DND-41 (cell line): ENCODE measurements at regions not wholly inside any gene's neighbourhood (a gene's known extent, or its start where the extent isn't known, plus 50 kb on each side); places are given as distances from the start of the nearest gene placed in this dataset.

Source experiments
- ATAC-seq: fragments of 200-7000 bp; cut with Tn5 transposase; 3 replicates; pipeline ENCODE4 v1.9.1; 2021; ENCODE audit warnings: low read depth; ENCODE audit not compliant: insufficient read depth
- DNase-seq: peaks from one replicate; pipeline ENCODE4 v3.0.0-alpha.2; 2020
- H2AFZ ChIP-seq: 2 replicates; pipeline ENCODE4 v1.6.0; 2012; ENCODE audit warnings: low read depth, low read length
- H3K27ac ChIP-seq: 2 replicates; pipeline ENCODE4 v1.5.1; 2012; ENCODE audit warnings: low read length, inconsistent platforms
- H3K27me3 ChIP-seq: fragments of 200-600 bp; sonication (generic); 2 replicates; pipeline ENCODE4 v1.6.0; 2012; ENCODE audit warnings: low read length, mild to moderate bottlenecking, inconsistent platforms; ENCODE audit not compliant: insufficient read depth, poor library complexity
- H3K36me3 ChIP-seq: 2 replicates; pipeline ENCODE4 v1.5.1; 2012; ENCODE audit warnings: low read length, inconsistent platforms; ENCODE audit not compliant: insufficient read depth
- H3K4me1 ChIP-seq: 2 replicates; pipeline ENCODE4 v1.5.1; 2012; ENCODE audit warnings: mild to moderate bottlenecking, low read length; ENCODE audit not compliant: insufficient read depth
- H3K4me2 ChIP-seq: 2 replicates; pipeline ENCODE4 v1.6.0; 2012; ENCODE audit warnings: mild to moderate bottlenecking, moderate library complexity, low read length, inconsistent platforms; ENCODE audit not compliant: insufficient read depth
- H3K4me3 ChIP-seq, 2 experiments: fragments of 200-600 bp in 1 of 2; shearing (Covaris generic) in 1 of 2; 2 replicates each; pipeline ENCODE4 v1.5.1; 2012 to 2016; ENCODE audit warnings: inconsistent platforms in 2 of 2, low read length in 2 of 2, mild to moderate bottlenecking in 2 of 2, low read depth in 1 of 2, moderate library complexity in 1 of 2
- H3K79me2 ChIP-seq: 2 replicates; pipeline ENCODE4 v1.6.0; 2012; ENCODE audit warnings: low read length, inconsistent platforms; ENCODE audit not compliant: insufficient read depth
- H3K9ac ChIP-seq: 2 replicates; pipeline ENCODE4 v1.6.0; 2012; ENCODE audit warnings: low read depth, mild to moderate bottlenecking, inconsistent platforms, low read length, moderate library complexity
- H3K9me3 ChIP-seq: 2 replicates; pipeline ENCODE4 v1.5.1; 2012; ENCODE audit warnings: low read length, moderate library complexity, mild to moderate bottlenecking, inconsistent platforms; ENCODE audit not compliant: insufficient read depth, severe bottlenecking
- H4K20me1 ChIP-seq: 2 replicates; pipeline ENCODE4 v1.6.0; 2012; ENCODE audit warnings: low read length; ENCODE audit not compliant: insufficient read depth
- CTCF ChIP-seq: IDR thresholded peaks from 2 replicates; pipeline ENCODE4 v1.5.1; 2012; ENCODE audit warnings: borderline replicate concordance, low read length, moderate library complexity, mild to moderate bottlenecking; ENCODE audit not compliant: poor library complexity, severe bottlenecking; ENCODE audit errors: extremely low read depth
- EZH2 ChIP-seq: IDR thresholded peaks from 3 replicates; pipeline ENCODE4 v1.6.1; 2012; ENCODE audit warnings: borderline replicate concordance, low read depth, mild to moderate bottlenecking, moderate library complexity, low read length, inconsistent platforms; ENCODE audit not compliant: severe bottlenecking

- Histone ChIP-seq H3K27me3 (no peaks in the 10 kb centered on the region), H3K36me3 (no peaks in the 10 kb centered on the region), H3K27ac (no peak overlapping the region), H3K4me3 (no peak overlapping the region), H3K79me2 (no peaks in the 10 kb centered on the region), H4K20me1 (no peaks in the 10 kb centered on the region), H2AFZ (no peak overlapping the region), H3K9me3 (no peaks in the 10 kb centered on the region), H3K4me1 (no peaks in the 10 kb centered on the region), H3K4me2 (no peak overlapping the region), H3K9ac (no peak overlapping the region)
- TF ChIP-seq EZH2 (no peak), CTCF (no peak)
- ATAC-seq (no peak), DNase-seq (no peak)
These were observed 163.1 kb upstream of the FAT3 start for GRCh38 chr11:92061456-92062062.

GRCh38 chr11:92057849-92058442, 166.7 kb upstream of the FAT3 start:
- Histone ChIP-seq H3K4me3 (no peak overlapping the region), H2AFZ (no peak overlapping the region), H3K4me2 (no peak overlapping the region), H3K4me1 (no peaks in the 10 kb centered on the region), H3K27ac (no peak overlapping the region), H3K79me2 (no peaks in the 10 kb centered on the region), H3K27me3 (no peaks in the 10 kb centered on the region), H3K9me3 (no peaks in the 10 kb centered on the region), H3K9ac (no peak overlapping the region), H3K36me3 (no peaks in the 10 kb centered on the region), H4K20me1 (no peaks in the 10 kb centered on the region)
- no peak for DNase-seq
- TF ChIP-seq CTCF (no peak), EZH2 (no peak)
- ATAC-seq = no peak

- Histone ChIP-seq H3K9ac (no peak overlapping the region), H3K27ac (no peak overlapping the region), H3K27me3 (no peaks in the 10 kb centered on the region), H3K4me2 (no peak overlapping the region), H2AFZ (no peak overlapping the region), H3K9me3 (no peaks in the 10 kb centered on the region), H3K4me1 (no peaks in the 10 kb centered on the region), H3K4me3 (no peak overlapping the region), H4K20me1 (no peaks in the 10 kb centered on the region), H3K79me2 (no peaks in the 10 kb centered on the region), H3K36me3 (no peaks in the 10 kb centered on the region)
- DNase-seq = no peak
- TF ChIP-seq CTCF = no peak
- no peak for TF ChIP-seq EZH2
- no peak for ATAC-seq
These were observed 171.4 kb upstream of the FAT3 start for GRCh38 chr11:92053216-92053615.
